ENCODE measurements at regions not wholly inside any gene's neighbourhood (a gene's known extent, or its start where the extent isn't known, plus 50 kb on each side); places are given as distances from the start of the nearest gene placed in this dataset.

- H3K27me3 ChIP-seq = no peaks in the 10 kb centered on the region
- TF ChIP-seq CTCF (IDR thresholded peaks at IDR 0.05) = no peak
- no peak overlapping the region for H3K4me3 ChIP-seq
- H3K36me3 ChIP-seq (ENCODE audit: low read depth, missing control alignments) = no peaks in the 10 kb centered on the region
- no peak for DNase-seq
- peaks cover 16% of the 10 kb centered on the region for H3K4me1 ChIP-seq
- intact Hi-C loops (cut with DNase I; ENCODE audit: low total_unique reads) = no loop called here
- no peaks in the 10 kb centered on the region for H3K9me3 ChIP-seq
- no peak overlapping the region for H3K27ac ChIP-seq
- WGBS, 2 donors = 88 to 95% methylated on average over 19 to 20 of the region's 20 CpGs
Observed at GRCh38 chr3:13219077-13219901, 146.1 kb upstream of the IQSEC1 start.

- Histone ChIP-seq H3K27ac (no peak overlapping the region), H3K4me3 (no peak overlapping the region)
- WGBS, 2 donors = 91 to 92% methylated on average over 4 of the region's 4 CpGs
Observed at GRCh38 chr3:13218541-13218908, 145.3 kb upstream of the IQSEC1 start.

GRCh38 chr3:13217736-13218540 is 144.7 kb upstream of the IQSEC1 start:
- 88 to 96% methylated on average over 5 to 9 of the region's 9 CpGs for WGBS, 2 donors
- TF ChIP-seq CTCF (IDR thresholded peaks at IDR 0.05) = no peak
- TF ChIP-seq POLR2A (IDR thresholded peaks at IDR 0.05) = no peak
- DNase-seq = no peak
- intact Hi-C loops (cut with DNase I; ENCODE audit: low total_unique reads) = no loop called here
- H3K9me3 ChIP-seq = no peaks in the 10 kb centered on the region
- no peaks in the 10 kb centered on the region for H3K36me3 ChIP-seq (ENCODE audit: low read depth, missing control alignments)
- H3K27me3 ChIP-seq = no peaks in the 10 kb centered on the region
- H3K27ac ChIP-seq = no peak overlapping the region
- no peak overlapping the region for H3K4me3 ChIP-seq
- peaks cover 4% of the 10 kb centered on the region for H3K4me1 ChIP-seq

More at GRCh38 chr3:13218541-13218908, 145.3 kb upstream of the IQSEC1 start:
- Histone ChIP-seq H3K27me3 (no peaks in the 10 kb centered on the region), H3K4me1 (peaks cover 10% of the 10 kb centered on the region), H3K36me3 (ENCODE audit: low read depth, missing control alignments) (no peaks in the 10 kb centered on the region), H3K9me3 (no peaks in the 10 kb centered on the region)
- DNase-seq = no peak
- no peak for TF ChIP-seq CTCF (IDR thresholded peaks at IDR 0.05)
- no peak for TF ChIP-seq POLR2A (IDR thresholded peaks at IDR 0.05)
- intact Hi-C loops (cut with DNase I; ENCODE audit: low total_unique reads) = no loop called here

- DNase-seq = no peak
- Histone ChIP-seq H3K36me3 (ENCODE audit: low read depth, missing control alignments) (no peaks in the 10 kb centered on the region), H3K27ac (no peak overlapping the region), H3K4me1 (no peaks in the 10 kb centered on the region), H3K4me3 (no peak overlapping the region), H3K9me3 (no peaks in the 10 kb centered on the region), H3K27me3 (no peaks in the 10 kb centered on the region)
- no peak for TF ChIP-seq CTCF (IDR thresholded peaks at IDR 0.05)
- intact Hi-C loops (cut with DNase I; ENCODE audit: low total_unique reads) = no loop called here
- WGBS, 2 donors = 95% methylated on average over 2 of the region's 2 CpGs
Observed at GRCh38 chr3:13217253-13217652, 144.0 kb upstream of the IQSEC1 start.

Data from testis (tissue), 2 donors.